ENCODE measurements at regions not wholly inside any gene's neighbourhood (a gene's known extent, or its start where the extent isn't known, plus 50 kb on each side); places are given as distances from the start of the nearest gene placed in this dataset.

- H2BK120ac ChIP-seq (ENCODE audit: low read depth, low read length, poor library complexity, severe bottlenecking) = no peak overlapping the region
- no peak overlapping the region for H3K4ac ChIP-seq (ENCODE audit: low read depth, low read length)
- Mint-ChIP-seq H3K4me1 (peaks cover 4 to 5% of the 10 kb centered on the region in 2 experiments), H3K36me3 (ENCODE audit: insufficient read depth in 1 of 3, low read depth in 3 of 3) (no peaks in the 10 kb centered on the region), H3K27me3 (ENCODE audit: low read depth) (no peaks in the 10 kb centered on the region), H3K9me3 (no peaks in the 10 kb centered on the region), H3K27ac (no peak overlapping the region; a peak in 1 of 7 replicates), H3K4me3 (no peak overlapping the region)
- no peak overlapping the region for H2BK15ac ChIP-seq (ENCODE audit: low read depth, low read length)
- no peaks in the 10 kb centered on the region for H3K27me3 ChIP-seq (ENCODE audit: insufficient read depth, low read length)
- no CpG with 5 or more reads among the region's 2 CpGs for WGBS (ENCODE audit: extremely low coverage, insufficient read length, low lambda C conversion rate)
- no peaks in the 10 kb centered on the region for H3K79me2 ChIP-seq (ENCODE audit: insufficient read depth, low read length)
- H2BK20ac ChIP-seq (ENCODE audit: low read depth, low read length, poor library complexity, severe bottlenecking) = no peak overlapping the region
- H3K79me1 ChIP-seq (ENCODE audit: insufficient read depth, low read depth, low read length, poor library complexity, severe bottlenecking) = no peaks in the 10 kb centered on the region
- H4K20me1 ChIP-seq (ENCODE audit: control insufficient read depth, insufficient read depth, insufficient read length) = no peaks in the 10 kb centered on the region
- TF ChIP-seq, protein P1, sequence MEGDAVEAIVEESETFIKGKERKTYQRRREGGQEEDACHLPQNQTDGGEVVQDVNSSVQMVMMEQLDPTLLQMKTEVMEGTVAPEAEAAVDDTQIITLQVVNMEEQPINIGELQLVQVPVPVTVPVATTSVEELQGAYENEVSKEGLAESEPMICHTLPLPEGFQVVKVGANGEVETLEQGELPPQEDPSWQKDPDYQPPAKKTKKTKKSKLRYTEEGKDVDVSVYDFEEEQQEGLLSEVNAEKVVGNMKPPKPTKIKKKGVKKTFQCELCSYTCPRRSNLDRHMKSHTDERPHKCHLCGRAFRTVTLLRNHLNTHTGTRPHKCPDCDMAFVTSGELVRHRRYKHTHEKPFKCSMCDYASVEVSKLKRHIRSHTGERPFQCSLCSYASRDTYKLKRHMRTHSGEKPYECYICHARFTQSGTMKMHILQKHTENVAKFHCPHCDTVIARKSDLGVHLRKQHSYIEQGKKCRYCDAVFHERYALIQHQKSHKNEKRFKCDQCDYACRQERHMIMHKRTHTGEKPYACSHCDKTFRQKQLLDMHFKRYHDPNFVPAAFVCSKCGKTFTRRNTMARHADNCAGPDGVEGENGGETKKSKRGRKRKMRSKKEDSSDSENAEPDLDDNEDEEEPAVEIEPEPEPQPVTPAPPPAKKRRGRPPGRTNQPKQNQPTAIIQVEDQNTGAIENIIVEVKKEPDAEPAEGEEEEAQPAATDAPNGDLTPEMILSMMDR (conservative IDR thresholded peaks at IDR 0.05) = no peak
- H2AFZ ChIP-seq (ENCODE audit: low read length) = no peak overlapping the region
- no peaks in the 10 kb centered on the region for H3K23me2 ChIP-seq (ENCODE audit: insufficient read length, low read depth, low read length, poor library complexity, severe bottlenecking)
- H4K91ac ChIP-seq (ENCODE audit: insufficient read length, low read depth, low read length) = no peak overlapping the region
- no peak overlapping the region for H2AK5ac ChIP-seq (ENCODE audit: insufficient read length, low read length)
- H3K4me1 ChIP-seq (ENCODE audit: insufficient read depth, low read length) = no peaks in the 10 kb centered on the region
- H3K14ac ChIP-seq (ENCODE audit: insufficient read depth, low read length) = no peak overlapping the region
- H3K4me2 ChIP-seq (ENCODE audit: insufficient read depth, insufficient read length, low read length) = no peak overlapping the region
- H3T11ph ChIP-seq (ENCODE audit: low read length) = no peak overlapping the region
- no peak overlapping the region for H3K18ac ChIP-seq (ENCODE audit: insufficient read length, low read depth, low read length)
- no peak overlapping the region for H3K9ac ChIP-seq (ENCODE audit: extremely low read depth, insufficient read length, low read length)
- no peak overlapping the region for H2BK5ac ChIP-seq (ENCODE audit: insufficient read length, low read length)
- H3K56ac ChIP-seq (ENCODE audit: insufficient read length, low read depth, low read length) = no peak overlapping the region
- H3K27ac ChIP-seq (ENCODE audit: insufficient read length, low read depth, low read length) = no peak overlapping the region
- no peak overlapping the region for H2BK12ac ChIP-seq (ENCODE audit: insufficient read length, low read depth, low read length)
- no peak overlapping the region for H4K8ac ChIP-seq (replicated peaks; ENCODE audit: insufficient read length, low read depth, low read length)
- DNase-seq = no peak
- no peak overlapping the region for H4K5ac ChIP-seq (ENCODE audit: insufficient read length, low read depth, low read length)
- H3K23ac ChIP-seq (ENCODE audit: insufficient read length, low read depth, low read length) = no peak overlapping the region
- H3K9me3 ChIP-seq (ENCODE audit: control insufficient read depth, low read depth, low read length) = no peaks in the 10 kb centered on the region
Observed at GRCh38 chr6:54758340-54758739, 88.2 kb upstream of the FAM83B start.

All from H9 (cell line).